ENCODE measurements at regions not wholly inside any gene's neighbourhood (a gene's known extent, or its start where the extent isn't known, plus 50 kb on each side); places are given as distances from the start of the nearest gene placed in this dataset.

DNA sequence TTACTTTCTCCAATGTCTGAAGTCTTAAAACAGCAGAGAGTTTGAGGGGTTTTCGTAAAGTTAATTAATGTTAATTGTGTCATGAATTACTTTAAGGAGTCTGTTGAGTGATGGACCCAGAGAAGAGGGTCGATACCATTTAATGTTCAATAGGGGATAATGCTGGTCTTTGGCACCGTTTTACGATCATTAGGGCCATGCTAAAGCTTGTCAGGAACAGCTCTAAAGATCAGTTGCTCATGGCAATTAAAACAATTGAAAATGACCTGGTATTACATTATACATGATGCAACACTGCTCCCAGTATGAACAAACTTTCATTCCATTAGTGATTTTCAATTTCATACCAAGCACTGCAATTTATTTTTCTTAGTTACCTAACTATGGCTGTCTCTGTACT, 296.9 kb downstream of the ETV1 start:
- H3K9ac ChIP-seq (ENCODE audit: low read length): no peak overlapping the region
- no peaks in the 10 kb centered on the region for H3K36me3 ChIP-seq (replicated peaks; ENCODE audit: insufficient read depth, low read length)
- DNase-seq: no peak
- H3K9me2 ChIP-seq (replicated peaks; ENCODE audit: insufficient read depth, low read length): 0 out of 2 replicates have a peak, but pooled peaks cover 3% of the 10 kb centered on the region
- no peaks in the 10 kb centered on the region for H3F3A ChIP-seq (ENCODE audit: insufficient read depth, low read length)
- H3K27ac ChIP-seq (ENCODE audit: low read length): no peak overlapping the region
- H3K4me1 ChIP-seq (ENCODE audit: low read length): no peaks in the 10 kb centered on the region
- H3K4me3 ChIP-seq (ENCODE audit: low read length): no peak overlapping the region
- no peak overlapping the region for H2AFZ ChIP-seq (ENCODE audit: low read length)
- H3K9me3 ChIP-seq (replicated peaks; ENCODE audit: insufficient read depth, low read length): no peaks in the 10 kb centered on the region
- H3K4me2 ChIP-seq (ENCODE audit: low read depth, low read length): no peak overlapping the region
- H3K27me3 ChIP-seq (replicated peaks; ENCODE audit: insufficient read depth, low read length): no peaks in the 10 kb centered on the region
- no peaks in the 10 kb centered on the region for H3K79me2 ChIP-seq (ENCODE audit: low read length)
- H4K20me1 ChIP-seq (ENCODE audit: insufficient read depth, low read length): no peaks in the 10 kb centered on the region
- TF ChIP-seq, protein P1, sequence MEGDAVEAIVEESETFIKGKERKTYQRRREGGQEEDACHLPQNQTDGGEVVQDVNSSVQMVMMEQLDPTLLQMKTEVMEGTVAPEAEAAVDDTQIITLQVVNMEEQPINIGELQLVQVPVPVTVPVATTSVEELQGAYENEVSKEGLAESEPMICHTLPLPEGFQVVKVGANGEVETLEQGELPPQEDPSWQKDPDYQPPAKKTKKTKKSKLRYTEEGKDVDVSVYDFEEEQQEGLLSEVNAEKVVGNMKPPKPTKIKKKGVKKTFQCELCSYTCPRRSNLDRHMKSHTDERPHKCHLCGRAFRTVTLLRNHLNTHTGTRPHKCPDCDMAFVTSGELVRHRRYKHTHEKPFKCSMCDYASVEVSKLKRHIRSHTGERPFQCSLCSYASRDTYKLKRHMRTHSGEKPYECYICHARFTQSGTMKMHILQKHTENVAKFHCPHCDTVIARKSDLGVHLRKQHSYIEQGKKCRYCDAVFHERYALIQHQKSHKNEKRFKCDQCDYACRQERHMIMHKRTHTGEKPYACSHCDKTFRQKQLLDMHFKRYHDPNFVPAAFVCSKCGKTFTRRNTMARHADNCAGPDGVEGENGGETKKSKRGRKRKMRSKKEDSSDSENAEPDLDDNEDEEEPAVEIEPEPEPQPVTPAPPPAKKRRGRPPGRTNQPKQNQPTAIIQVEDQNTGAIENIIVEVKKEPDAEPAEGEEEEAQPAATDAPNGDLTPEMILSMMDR (IDR thresholded peaks at IDR 0.05; ENCODE audit: low read length): no peak
- no peak for TF ChIP-seq EZH2phosphoT487 (IDR thresholded peaks at IDR 0.05; ENCODE audit: low read length)
- no peak for TF ChIP-seq EZH2 (optimal IDR thresholded peaks at IDR 0.05; ENCODE audit: low read depth, low read length)

DNA sequence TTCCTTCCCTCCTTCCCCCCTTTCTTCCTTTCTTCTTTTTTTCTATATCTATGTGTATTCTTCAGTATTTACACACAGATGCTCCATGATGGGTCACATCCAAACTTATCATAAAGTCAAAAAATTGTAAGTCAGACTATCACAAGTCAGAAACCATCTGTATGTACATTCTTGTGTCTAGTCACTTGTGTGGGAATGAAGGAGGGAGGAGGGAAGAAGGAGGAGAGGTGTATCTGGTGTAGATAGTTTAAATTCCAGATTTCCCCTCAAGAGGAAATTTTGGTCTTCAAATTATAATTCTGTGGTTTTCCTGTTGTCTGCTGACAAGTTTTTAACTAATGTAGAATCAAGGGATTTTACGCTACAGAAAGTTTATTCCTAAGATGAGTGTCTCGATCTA, 287.2 kb downstream of the ETV1 start:
- H4K20me1 ChIP-seq (ENCODE audit: insufficient read depth, low read length): no peaks in the 10 kb centered on the region
- no peaks in the 10 kb centered on the region for H3F3A ChIP-seq (ENCODE audit: insufficient read depth, low read length)
- no peak overlapping the region for H3K4me3 ChIP-seq (ENCODE audit: low read length)
- DNase-seq: no peak
- no peaks in the 10 kb centered on the region for H3K27me3 ChIP-seq (replicated peaks; ENCODE audit: insufficient read depth, low read length)
- H3K9me3 ChIP-seq (replicated peaks; ENCODE audit: insufficient read depth, low read length): no peaks in the 10 kb centered on the region
- no peaks in the 10 kb centered on the region for H3K9me2 ChIP-seq (replicated peaks; ENCODE audit: insufficient read depth, low read length)
- no peak overlapping the region for H3K4me2 ChIP-seq (ENCODE audit: low read depth, low read length)
- no peak overlapping the region for H3K9ac ChIP-seq (ENCODE audit: low read length)
- no peak overlapping the region for H3K27ac ChIP-seq (ENCODE audit: low read length)
- no peaks in the 10 kb centered on the region for H3K36me3 ChIP-seq (replicated peaks; ENCODE audit: insufficient read depth, low read length)
- no peaks in the 10 kb centered on the region for H3K79me2 ChIP-seq (ENCODE audit: low read length)
- H3K4me1 ChIP-seq (ENCODE audit: low read length): no peaks in the 10 kb centered on the region
- no peak for TF ChIP-seq EZH2 (optimal IDR thresholded peaks at IDR 0.05; ENCODE audit: low read depth, low read length)
- TF ChIP-seq EZH2phosphoT487 (IDR thresholded peaks at IDR 0.05; ENCODE audit: low read length): no peak
- TF ChIP-seq, protein P1 (IDR thresholded peaks at IDR 0.05; ENCODE audit: low read length): no peak
- H2AFZ ChIP-seq (ENCODE audit: low read length): no peak overlapping the region

DNA sequence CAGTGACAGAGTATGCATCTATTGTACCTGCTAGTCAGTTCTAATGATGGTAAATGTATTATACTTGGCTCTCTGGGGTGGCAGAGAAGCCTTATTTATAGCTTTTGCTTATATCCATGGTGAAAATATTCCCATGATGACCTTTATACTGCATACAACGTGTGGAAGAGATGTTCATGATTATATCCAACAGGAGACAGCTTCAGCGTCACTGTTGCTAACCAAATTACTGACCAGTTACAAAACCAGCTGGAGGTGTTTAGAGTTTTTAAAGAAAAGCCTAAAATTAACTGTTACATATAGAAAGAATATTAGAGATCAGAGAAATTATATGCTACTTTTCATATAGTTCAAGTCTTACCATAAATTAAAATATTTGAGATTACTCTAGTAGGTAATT, 280.8 kb downstream of the ETV1 start:
- Histone ChIP-seq H3K4me3 (ENCODE audit: low read length) (no peak overlapping the region), H3K9me2 (replicated peaks; ENCODE audit: insufficient read depth, low read length) (no peaks in the 10 kb centered on the region), H3K79me2 (ENCODE audit: low read length) (no peaks in the 10 kb centered on the region), H3F3A (ENCODE audit: insufficient read depth, low read length) (no peaks in the 10 kb centered on the region), H3K27me3 (replicated peaks; ENCODE audit: insufficient read depth, low read length) (no peaks in the 10 kb centered on the region), H3K4me1 (ENCODE audit: low read length) (no peaks in the 10 kb centered on the region), H3K4me2 (ENCODE audit: low read depth, low read length) (no peak overlapping the region), H4K20me1 (ENCODE audit: insufficient read depth, low read length) (no peaks in the 10 kb centered on the region), H3K36me3 (replicated peaks; ENCODE audit: insufficient read depth, low read length) (no peaks in the 10 kb centered on the region), H3K9me3 (replicated peaks; ENCODE audit: insufficient read depth, low read length) (no peaks in the 10 kb centered on the region), H3K27ac (ENCODE audit: low read length) (no peak overlapping the region), H2AFZ (ENCODE audit: low read length) (no peak overlapping the region), H3K9ac (ENCODE audit: low read length) (no peak overlapping the region)
- DNase-seq: no peak
- no peak for TF ChIP-seq EZH2 (optimal IDR thresholded peaks at IDR 0.05; ENCODE audit: low read depth, low read length)
- TF ChIP-seq, protein P1 (IDR thresholded peaks at IDR 0.05; ENCODE audit: low read length): no peak
